HepG2 (cell line): ENCODE measurements at regions not wholly inside any gene's neighbourhood (a gene's known extent, or its start where the extent isn't known, plus 50 kb on each side); places are given as distances from the start of the nearest gene placed in this dataset.

Experiments used
- ATAC-seq: fragments of 200-7000 bp; cut with Tn5 transposase; 3 replicates; pipeline ENCODE4 v1.9.1; 2020; ENCODE audit warnings: mild to moderate bottlenecking, moderate library complexity
- BruUV-seq: library from RNA; stranded (reverse); fragments of 400-500 nt; replicated peaks from 2 replicates; lab custom pipeline; 2021; lab: Mats Ljungman, UMichigan
- CTCF ChIA-PET: fragments of 300-600 bp; formaldehyde crosslinking; extraction: SDS; loops from one replicate; lab custom pipeline; 2021; ENCODE audit warnings: low total read pairs, inconsistent platforms, low intra/inter-chr PET ratio; lab: Yijun Ruan, JAX
- POLR2A ChIA-PET: fragments of 350-600 bp; sonication (Branson Sonifier 250); formaldehyde crosslinking; loops from one replicate; lab custom pipeline; 2020; ENCODE audit warnings: antibody characterized with exemption, inconsistent platforms; lab: Yijun Ruan, JAX
- DNase-seq: peaks from one replicate; pipeline ENCODE4 v3.0.0-alpha.2; 2015; ENCODE audit warnings: low spot score
- FAIRE-seq: peaks from 3 replicates; lab custom pipeline; 2011; peaks lifted over from hg19 to GRCh38; lab: Jason Lieb, UNC
- H2AFZ ChIP-seq: one replicate; pipeline ENCODE4 v1.6.1; 2011; ENCODE audit warnings: low read length, inconsistent platforms
- H3K27ac ChIP-seq: fragments of 300-600 bp; 3 replicates; pipeline ENCODE4 v1.8.0; 2011; ENCODE audit warnings: mixed run types, mild to moderate bottlenecking, mixed read lengths, low read length, inconsistent platforms; ENCODE audit not compliant: insufficient read depth; ENCODE audit errors: extremely low read length
- H3K27me3 ChIP-seq, 2 experiments: fragments of 200-600 bp in 1 of 2; 2 replicates in 1 of 2; 3 replicates in 1 of 2; pipeline versions ENCODE4 v1.6.0 to v1.8.0; 2011; ENCODE audit warnings: low read length in 2 of 2, mild to moderate bottlenecking in 2 of 2, moderate library complexity in 2 of 2, inconsistent platforms in 1 of 2; ENCODE audit not compliant: insufficient read depth in 2 of 2, control insufficient read depth in 1 of 2
- H3K36me3 ChIP-seq, 2 experiments: fragments of 200-600 bp in 1 of 2; replicated peaks in 1 of 2; 2 replicates in 1 of 2; 3 replicates in 1 of 2; pipeline versions ENCODE4 v1.5.1 to v1.8.0; 2011; ENCODE audit warnings: low read length in 2 of 2, inconsistent platforms in 1 of 2; ENCODE audit not compliant: insufficient read depth in 2 of 2, control insufficient read depth in 1 of 2
- H3K4me1 ChIP-seq: 2 replicates; pipeline ENCODE4 v1.5.1; 2012; ENCODE audit warnings: low read length, inconsistent platforms; ENCODE audit not compliant: insufficient read depth
- H3K4me2 ChIP-seq: 2 replicates; pipeline ENCODE4 v1.6.0; 2011; ENCODE audit warnings: low read depth, low read length, inconsistent platforms
- H3K4me3 ChIP-seq, 3 experiments: fragments of 200-600 bp in 1 of 3; sonication (generic), shearing (Covaris generic) in 1 of 3; replicated peaks in 1 of 3; 2 replicates each; pipeline ENCODE4 v1.5.1; 2011 to 2016; ENCODE audit warnings: low read length in 3 of 3, inconsistent platforms in 2 of 3, low read depth in 2 of 3, mild to moderate bottlenecking in 2 of 3, control low read depth in 1 of 3, mixed read lengths in 1 of 3; ENCODE audit not compliant: insufficient read depth in 1 of 3
- H3K79me2 ChIP-seq: one replicate; pipeline ENCODE4 v1.6.1; 2011; ENCODE audit warnings: low read length, inconsistent platforms; ENCODE audit not compliant: insufficient read depth
- H3K9ac ChIP-seq: 2 replicates; pipeline ENCODE4 v1.6.0; 2011; ENCODE audit warnings: mild to moderate bottlenecking, low read depth, low read length, inconsistent platforms; ENCODE audit not compliant: insufficient read depth
- H3K9me3 ChIP-seq: 2 replicates; pipeline ENCODE4 v1.5.1; 2012; ENCODE audit warnings: mild to moderate bottlenecking, low read length
- H4K20me1 ChIP-seq: 2 replicates; pipeline ENCODE4 v1.6.0; 2011; ENCODE audit warnings: inconsistent platforms, mild to moderate bottlenecking, low read length, moderate library complexity; ENCODE audit not compliant: insufficient read depth
- ATF7-NPFF ChIP-seq: sonication (generic); formaldehyde crosslinking; IDR thresholded peaks from 2 replicates; pipeline ENCODE4 v1.8.1; 2023; ENCODE audit warnings: mild to moderate bottlenecking, low read depth, missing genetic modification reagents, moderate library complexity
- BATF2 ChIP-seq: sonication (generic); formaldehyde crosslinking; IDR thresholded peaks from 2 replicates; pipeline ENCODE4 v1.8.0; 2022; ENCODE audit warnings: mild to moderate bottlenecking, missing genetic modification reagents, moderate library complexity
- KAT8 ChIP-seq: IDR thresholded peaks from 2 replicates; pipeline ENCODE4 v1.6.1; 2016; ENCODE audit warnings: missing genetic modification reagents, missing compliant biosample characterization
- MAFG ChIP-seq: sonication (generic); formaldehyde crosslinking; IDR thresholded peaks from 2 replicates; pipeline ENCODE4 v1.5.1; 2020; ENCODE audit warnings: mild to moderate bottlenecking, missing genetic modification reagents
- NR3C1 ChIP-seq: sonication (generic); formaldehyde crosslinking; IDR thresholded peaks from 2 replicates; pipeline ENCODE4 v1.4.0; 2020; ENCODE audit warnings: missing genetic modification reagents
- RORA ChIP-seq: sonication (generic); formaldehyde crosslinking; IDR thresholded peaks from 2 replicates; pipeline ENCODE4 v1.5.0; 2020; ENCODE audit warnings: mild to moderate bottlenecking, missing genetic modification reagents, moderate library complexity
- SIX4 ChIP-seq: sonication (generic); formaldehyde crosslinking; IDR thresholded peaks from 2 replicates; pipeline ENCODE4 v1.4.0; 2020; ENCODE audit warnings: missing genetic modification reagents
- SOX13 ChIP-seq, 3 experiments: fragments of 450-650 bp in 1 of 3; sonication (generic) in 1 of 3; formaldehyde crosslinking in 1 of 3; IDR thresholded peaks in 2 of 3; conservative IDR thresholded peaks in 1 of 3; 2 replicates each; pipeline versions ENCODE4 v1.5.0 to v1.6.1; 2016 to 2020; ENCODE audit warnings: antibody characterized with exemption in 1 of 3, mild to moderate bottlenecking in 1 of 3, missing compliant biosample characterization in 1 of 3, missing genetic modification reagents in 1 of 3, moderate library complexity in 1 of 3
- YEATS2 ChIP-seq: sonication (generic); formaldehyde crosslinking; IDR thresholded peaks from 2 replicates; pipeline ENCODE4 v1.4.0; 2020; ENCODE audit warnings: missing genetic modification reagents, borderline replicate concordance
- ZEB1 ChIP-seq: IDR thresholded peaks from 2 replicates; pipeline ENCODE4 v1.6.1; 2012; ENCODE audit warnings: mild to moderate bottlenecking, low read depth, inconsistent platforms; ENCODE audit not compliant: insufficient replicate concordance
- ZNF253 ChIP-seq: sonication (generic); formaldehyde crosslinking; IDR thresholded peaks from 2 replicates; pipeline ENCODE4 v1.8.0; 2022; ENCODE audit warnings: mild to moderate bottlenecking, missing genetic modification reagents, borderline replicate concordance
- ZNF275 ChIP-seq: sonication (generic); formaldehyde crosslinking; IDR thresholded peaks from 2 replicates; pipeline ENCODE4 v1.8.0; 2022; ENCODE audit warnings: missing genetic modification reagents, mild to moderate bottlenecking, inconsistent platforms, borderline replicate concordance
- ZNF335 ChIP-seq: sonication (generic); formaldehyde crosslinking; IDR thresholded peaks from 2 replicates; pipeline ENCODE4 v1.4.0; 2020; ENCODE audit warnings: missing genetic modification reagents
- ZNF468 ChIP-seq: sonication (generic); formaldehyde crosslinking; IDR thresholded peaks from 2 replicates; pipeline ENCODE4 v1.8.0; 2022; ENCODE audit warnings: mild to moderate bottlenecking, moderate library complexity, missing genetic modification reagents
- ZNF512 ChIP-seq: sonication (generic); formaldehyde crosslinking; IDR thresholded peaks from 2 replicates; pipeline ENCODE4 v1.4.0; 2020; ENCODE audit warnings: mild to moderate bottlenecking, missing genetic modification reagents
- ZNF558 ChIP-seq: sonication (generic); formaldehyde crosslinking; IDR thresholded peaks from 2 replicates; pipeline ENCODE4 v1.9.0; 2022; ENCODE audit warnings: mild to moderate bottlenecking, missing genetic modification reagents, borderline replicate concordance
- ZNF672 ChIP-seq: sonication (generic); formaldehyde crosslinking; IDR thresholded peaks from 2 replicates; pipeline ENCODE4 v1.8.1; 2022; ENCODE audit warnings: missing genetic modification reagents
- WGBS: methylation state at CpG from one replicate; pipeline ENCODE4 v1.1.6; 2017; ENCODE audit warnings: low lambda C conversion rate; 5-methylcytosine and 5-hydroxymethylcytosine counted together
- in situ Hi-C: cut with HindIII; loops from 2 replicates; pipeline ENCODE4 v1.10.0; 2017; ENCODE audit warnings: low pct_unique_long_range_greater_than_20kb; ENCODE audit not compliant: extremely low pct_ligation_motif_present
- intact Hi-C: fragments of 100-400 bp; cut with micrococcal nuclease; formaldehyde crosslinking; loops from one replicate; pipeline ENCODE4 v1.10.0; 2022; ENCODE audit not compliant: unreplicated experiment
- TF ChIP-seq, protein P1 (sequence below): sonication (generic); formaldehyde crosslinking; IDR thresholded peaks from 2 replicates; pipeline ENCODE4 v1.9.0; 2021; ENCODE audit warnings: missing genetic modification reagents, mild to moderate bottlenecking, borderline replicate concordance

DNA sequence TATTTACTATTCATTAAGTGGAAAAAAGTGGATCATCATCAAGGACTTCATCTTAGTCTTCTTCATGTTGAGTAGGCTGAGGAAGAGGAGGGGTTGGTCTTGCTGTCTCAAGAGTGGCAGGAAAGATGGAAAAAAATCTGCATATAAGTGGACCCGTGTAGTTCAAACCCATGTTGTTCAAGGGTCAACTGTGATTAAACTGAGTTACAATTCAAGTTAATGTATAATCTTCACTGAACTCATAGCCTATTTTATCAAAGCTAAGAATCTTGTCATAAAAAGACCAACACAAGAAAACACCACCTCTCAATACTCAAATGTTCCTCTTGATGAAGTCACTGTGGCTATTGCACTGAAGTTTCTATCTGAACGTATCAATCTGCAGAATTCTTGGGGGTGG, 260.2 kb downstream of the FNDC1 start (continued):
- no peak for TF ChIP-seq ZNF275 (CRISPR knock-in tag)
- no peak for TF ChIP-seq RORA (CRISPR knock-in tag)
- TF ChIP-seq ZNF335 (CRISPR knock-in tag): no peak
- TF ChIP-seq YEATS2 (CRISPR knock-in tag): no peak
- TF ChIP-seq ZNF672 (CRISPR knock-in tag): no peak
- no peak for TF ChIP-seq ZNF512 (CRISPR knock-in tag)
- TF ChIP-seq, all 625 proteins: peak for 0

DNA sequence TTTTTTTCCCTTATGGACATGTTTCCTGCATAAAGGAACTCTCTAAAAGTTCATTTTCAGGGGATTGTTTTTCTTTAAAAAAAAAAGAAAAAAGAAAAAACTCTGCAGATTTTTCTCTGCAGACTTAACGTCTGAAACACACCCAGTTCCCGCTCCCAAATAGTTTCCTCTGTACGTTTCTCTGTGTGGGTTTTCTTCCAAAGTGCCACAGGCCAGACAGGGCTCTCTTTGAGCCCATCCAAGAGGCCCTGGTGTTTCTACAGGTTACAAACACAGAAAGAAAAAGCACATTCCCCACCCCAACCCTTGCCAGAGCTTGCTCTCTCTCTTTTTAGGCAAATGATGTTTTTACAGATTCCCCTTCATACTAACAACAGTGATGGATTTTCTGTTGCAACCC, 258.6 kb downstream of the FNDC1 start:
- Histone ChIP-seq H3K79me2 (no peaks in the 10 kb centered on the region), H3K36me3 (no peaks in the 10 kb centered on the region), H3K4me2 (no peak overlapping the region), H2AFZ (no peak overlapping the region), H3K27me3 (peaks cover 0 to 7% of the 10 kb centered on the region in 2 experiments; a peak in 1 of 5 replicates), H3K9ac (no peak overlapping the region), H3K27ac (no peak overlapping the region), H3K4me1 (no peaks in the 10 kb centered on the region), H3K9me3 (peaks cover 11% of the 10 kb centered on the region), H4K20me1 (no peaks in the 10 kb centered on the region), H3K4me3 (no peak overlapping the region)
- intact Hi-C loops: no loop called here
- CTCF ChIA-PET: no interaction called here
- ATAC-seq (no peak), FAIRE-seq (no peak), DNase-seq (no peak)
- BruUV-seq: no TSS peak
- in situ Hi-C loops: no loop called here
- WGBS: 16% methylated on average over 3 of the region's 3 CpGs
- POLR2A ChIA-PET: no interaction called here
- TF ChIP-seq BATF2 (CRISPR knock-in tag): no peak
- TF ChIP-seq ZNF468 (CRISPR knock-in tag): no peak
- TF ChIP-seq ATF7-NPFF: no peak
- TF ChIP-seq SOX13 (IDR thresholded peaks at IDR 0.05): no peak
- TF ChIP-seq SOX13 (CRISPR knock-in tag; conservative IDR thresholded peaks at IDR 0.05 in 1 of 2, IDR thresholded peaks at IDR 0.05 in 1 of 2): no peak
- TF ChIP-seq MAFG: no peak
- TF ChIP-seq NR3C1 (CRISPR knock-in tag): no peak
- TF ChIP-seq, protein P1, sequence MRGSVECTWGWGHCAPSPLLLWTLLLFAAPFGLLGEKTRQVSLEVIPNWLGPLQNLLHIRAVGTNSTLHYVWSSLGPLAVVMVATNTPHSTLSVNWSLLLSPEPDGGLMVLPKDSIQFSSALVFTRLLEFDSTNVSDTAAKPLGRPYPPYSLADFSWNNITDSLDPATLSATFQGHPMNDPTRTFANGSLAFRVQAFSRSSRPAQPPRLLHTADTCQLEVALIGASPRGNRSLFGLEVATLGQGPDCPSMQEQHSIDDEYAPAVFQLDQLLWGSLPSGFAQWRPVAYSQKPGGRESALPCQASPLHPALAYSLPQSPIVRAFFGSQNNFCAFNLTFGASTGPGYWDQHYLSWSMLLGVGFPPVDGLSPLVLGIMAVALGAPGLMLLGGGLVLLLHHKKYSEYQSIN (CRISPR knock-in tag): no peak
- no peak for TF ChIP-seq ZEB1
- TF ChIP-seq ZNF558 (CRISPR knock-in tag): no peak
- TF ChIP-seq SIX4 (CRISPR knock-in tag): no peak
- TF ChIP-seq ZNF253 (CRISPR knock-in tag): no peak
- no peak for TF ChIP-seq KAT8 (CRISPR knock-in tag)
